Breast epithelium (tissue), 3 donors: ENCODE measurements at regions not wholly inside any gene's neighbourhood (a gene's known extent, or its start where the extent isn't known, plus 50 kb on each side); places are given as distances from the start of the nearest gene placed in this dataset.

Source experiments
- POLR2AphosphoS5 ChIP-seq, 3 donors: sonication (generic); formaldehyde crosslinking; IDR thresholded peaks; one replicate each; pipeline ENCODE4 v1.6.1; 2017; ENCODE audit warnings: antibody characterized with exemption in 3 of 3
- TF ChIP-seq, protein P1 (sequence below), 3 donors: fragments of 450-650 bp; IDR thresholded peaks; one replicate each; pipeline ENCODE4 v1.5.1; 2016 to 2017; ENCODE audit warnings: antibody characterized with exemption in 3 of 3, mild to moderate bottlenecking in 3 of 3, moderate library complexity in 3 of 3

GRCh38 chr2:142415461-142415860 lies 284.6 kb upstream of the LRP1B start:
- no peak for TF ChIP-seq POLR2AphosphoS5 (IDR thresholded peaks at IDR 0.05)
- TF ChIP-seq, protein P1, sequence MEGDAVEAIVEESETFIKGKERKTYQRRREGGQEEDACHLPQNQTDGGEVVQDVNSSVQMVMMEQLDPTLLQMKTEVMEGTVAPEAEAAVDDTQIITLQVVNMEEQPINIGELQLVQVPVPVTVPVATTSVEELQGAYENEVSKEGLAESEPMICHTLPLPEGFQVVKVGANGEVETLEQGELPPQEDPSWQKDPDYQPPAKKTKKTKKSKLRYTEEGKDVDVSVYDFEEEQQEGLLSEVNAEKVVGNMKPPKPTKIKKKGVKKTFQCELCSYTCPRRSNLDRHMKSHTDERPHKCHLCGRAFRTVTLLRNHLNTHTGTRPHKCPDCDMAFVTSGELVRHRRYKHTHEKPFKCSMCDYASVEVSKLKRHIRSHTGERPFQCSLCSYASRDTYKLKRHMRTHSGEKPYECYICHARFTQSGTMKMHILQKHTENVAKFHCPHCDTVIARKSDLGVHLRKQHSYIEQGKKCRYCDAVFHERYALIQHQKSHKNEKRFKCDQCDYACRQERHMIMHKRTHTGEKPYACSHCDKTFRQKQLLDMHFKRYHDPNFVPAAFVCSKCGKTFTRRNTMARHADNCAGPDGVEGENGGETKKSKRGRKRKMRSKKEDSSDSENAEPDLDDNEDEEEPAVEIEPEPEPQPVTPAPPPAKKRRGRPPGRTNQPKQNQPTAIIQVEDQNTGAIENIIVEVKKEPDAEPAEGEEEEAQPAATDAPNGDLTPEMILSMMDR (IDR thresholded peaks at IDR 0.05), result no peak
